Transverse colon (tissue), 4 donors: ENCODE measurements at regions not wholly inside any gene's neighbourhood (a gene's known extent, or its start where the extent isn't known, plus 50 kb on each side); places are given as distances from the start of the nearest gene placed in this dataset.

Experiments
- DNase-seq: peaks from one replicate; pipeline ENCODE4 v3.0.0-alpha.2; 2019
- H3K27ac ChIP-seq, 4 donors: fragments of 200-600 bp; sonication (generic); 2 replicates each; pipeline ENCODE4 v1.5.1; 2016 to 2018; ENCODE audit warnings: inconsistent platforms in 4 of 4
- H3K27me3 ChIP-seq: fragments of 200-600 bp; sonication (generic); 2 replicates; pipeline ENCODE4 v1.5.1; 2017; ENCODE audit warnings: inconsistent platforms
- H3K36me3 ChIP-seq, 4 donors: fragments of 200-600 bp; sonication (generic); 2 replicates each; pipeline ENCODE4 v1.5.1; 2017 to 2019; ENCODE audit warnings: inconsistent platforms in 4 of 4
- H3K4me1 ChIP-seq, 4 donors: fragments of 200-600 bp; sonication (generic); 2 replicates each; pipeline ENCODE4 v1.5.1; 2017 to 2020; ENCODE audit warnings: inconsistent platforms in 4 of 4
- H3K4me3 ChIP-seq, 4 donors: fragments of 200-600 bp; sonication (generic); 1 replicate in 1 of 4; 2 replicates in 3 of 4; pipeline versions ENCODE4 v1.5.1 to v1.6.1; 2017 to 2019; ENCODE audit warnings: inconsistent platforms in 4 of 4
- H3K9me3 ChIP-seq, 2 donors: fragments of 200-600 bp; sonication (generic); 2 replicates each; pipeline ENCODE4 v1.5.1; 2017 to 2019; ENCODE audit warnings: inconsistent platforms in 2 of 2
- CTCF ChIP-seq, 5 experiments: fragments of 200-600 bp in 3 of 5; fragments of 450-650 bp in 2 of 5; sonication (generic) in 3 of 5; IDR thresholded peaks; 1 replicate in 2 of 5; 2 replicates in 3 of 5; pipeline ENCODE4 v1.5.1; 2016 to 2017; ENCODE audit warnings: antibody characterized with exemption in 5 of 5, inconsistent platforms in 3 of 5, mild to moderate bottlenecking in 2 of 5, moderate library complexity in 1 of 5
- EP300 ChIP-seq: sonication (generic); formaldehyde crosslinking; IDR thresholded peaks from one replicate; pipeline ENCODE4 v1.6.1; 2017; ENCODE audit warnings: antibody characterized with exemption, low read depth
- POLR2A ChIP-seq: fragments of 450-650 bp; IDR thresholded peaks from one replicate; pipeline ENCODE4 v1.6.1; 2016; ENCODE audit warnings: antibody characterized with exemption, mild to moderate bottlenecking, moderate library complexity
- POLR2AphosphoS5 ChIP-seq, 3 donors: sonication (generic); formaldehyde crosslinking; IDR thresholded peaks; one replicate each; pipeline ENCODE4 v1.6.1; 2016; ENCODE audit warnings: antibody characterized with exemption in 3 of 3
- WGBS, 2 donors: methylation state at CpG; one replicate each; pipeline ENCODE4 v1.1.5; 2018; ENCODE audit warnings: low coverage in 1 of 2; 5-methylcytosine and 5-hydroxymethylcytosine counted together
- in situ Hi-C, 4 donors: fragments of 200-750 bp; cut with MboI; loops; one replicate each; pipeline versions ENCODE4 v1.15.0 to v1.15.1; 2017; ENCODE audit warnings: low sequenced_read_pairs in 3 of 4, low pct_ligation_motif_present in 1 of 4, low pct_unique_long_range_greater_than_20kb in 1 of 4
- intact Hi-C: fragments of 100-400 bp; cut with DNase I; formaldehyde crosslinking; loops from one replicate; pipeline ENCODE4 v1.15.1; 2023; ENCODE audit warnings: low total_unique reads

DNA sequence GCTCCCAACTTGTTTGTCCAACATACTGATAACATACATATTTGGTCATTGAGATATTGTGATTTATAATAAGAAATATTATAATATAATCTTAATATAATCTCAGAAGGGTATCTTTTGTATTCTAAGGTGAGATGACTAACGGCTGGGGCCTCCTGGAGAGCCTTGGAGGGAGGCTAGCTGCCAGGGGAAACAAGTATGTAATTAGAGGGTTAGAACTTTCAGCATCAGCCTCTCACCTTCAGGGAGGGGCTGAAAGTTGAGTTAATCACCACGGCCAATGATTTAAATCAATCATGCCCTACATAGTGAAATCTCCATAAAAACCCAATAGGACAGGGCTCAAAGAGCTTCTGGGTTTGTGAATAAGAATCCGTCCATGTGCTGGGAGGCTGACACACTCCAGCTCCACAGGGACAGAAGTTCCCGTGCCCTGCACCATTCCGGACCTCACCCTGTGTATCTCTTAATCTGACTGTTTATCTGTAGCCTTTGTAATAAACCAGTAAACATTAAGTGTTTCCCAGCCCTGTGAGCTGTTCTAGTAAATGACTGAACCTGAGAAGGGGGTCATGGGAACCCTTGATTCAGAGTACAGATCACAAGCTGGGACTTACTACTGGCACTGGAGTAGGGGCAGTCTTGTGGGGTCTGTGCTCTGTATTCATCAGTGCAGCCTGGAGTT is 86.3 kb upstream of the STEAP1B start:
- no peak overlapping the region for H3K27ac ChIP-seq
- DNase-seq: no peak
- no peak for TF ChIP-seq EP300
- no peak for TF ChIP-seq POLR2AphosphoS5 (IDR thresholded peaks at IDR 0.05)
- TF ChIP-seq POLR2A: no peak
- TF ChIP-seq CTCF (IDR thresholded peaks at IDR 0.05): no peak
- H3K9me3 ChIP-seq: no peaks in the 10 kb centered on the region
- H3K27me3 ChIP-seq: no peaks in the 10 kb centered on the region
- no peaks in the 10 kb centered on the region for H3K4me1 ChIP-seq
- no peaks in the 10 kb centered on the region for H3K36me3 ChIP-seq
- in situ Hi-C loops: no loop called here
- intact Hi-C loops: no loop called here
- WGBS, 2 donors: 79 to 85% methylated on average over 3 to 5 of the region's 5 CpGs
- H3K4me3 ChIP-seq: no peak overlapping the region

- H3K27ac ChIP-seq: no peak overlapping the region
- in situ Hi-C loops: no loop called here
These were observed 84.2 kb upstream of the STEAP1B start for GRCh38 chr7:22584179-22584578.

DNA sequence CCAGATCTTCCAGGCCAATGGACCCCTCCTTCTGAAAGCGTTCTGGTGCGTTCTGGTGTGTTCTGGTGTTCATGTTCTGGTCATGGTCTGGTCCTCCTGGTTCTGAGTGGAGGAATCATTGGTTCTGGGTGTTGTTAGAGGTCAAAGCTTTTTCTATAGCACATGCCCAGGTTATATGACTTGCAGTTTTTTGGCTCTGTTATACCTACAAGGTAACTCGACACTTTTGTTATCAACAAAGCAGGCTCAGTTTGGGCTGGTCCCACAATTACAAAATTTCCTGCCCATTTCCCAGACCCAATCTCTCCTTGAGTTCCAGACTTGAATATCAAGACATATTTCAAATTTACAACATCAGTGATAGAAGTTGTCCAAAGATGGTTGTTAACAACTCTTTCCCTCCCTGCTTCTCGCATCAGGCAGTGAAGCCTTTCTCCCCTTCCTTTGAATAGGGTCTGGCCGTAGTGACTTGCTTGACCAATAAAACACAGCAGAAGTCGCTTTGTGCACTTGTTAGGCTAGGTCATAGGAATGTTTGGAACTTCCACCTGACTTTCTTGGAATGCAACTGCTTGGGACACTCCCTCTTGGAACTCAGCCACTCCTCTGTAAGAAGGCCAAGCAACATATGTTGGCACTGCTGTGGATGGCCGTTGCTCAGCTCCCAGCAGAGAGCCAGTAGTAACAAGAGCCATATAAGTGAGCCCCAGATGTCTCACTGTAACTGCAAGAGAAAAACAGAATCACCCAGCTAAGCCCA is 83.1 kb upstream of the STEAP1B start:
- peaks cover 0 to 5% (median 0%) of the 10 kb centered on the region in 4 donors for H3K4me1 ChIP-seq
- peaks cover 3% of the 10 kb centered on the region for H3K27me3 ChIP-seq
- no peak overlapping the region for H3K4me3 ChIP-seq
- no peaks in the 10 kb centered on the region for H3K36me3 ChIP-seq
- WGBS, 2 donors: 54 to 57% methylated on average over 1 to 7 of the region's 7 CpGs
- in situ Hi-C loops: no loop called here
- H3K9me3 ChIP-seq: no peaks in the 10 kb centered on the region
- H3K27ac ChIP-seq: no peak overlapping the region
- no peak for TF ChIP-seq CTCF (IDR thresholded peaks at IDR 0.05)
- no peak for TF ChIP-seq POLR2AphosphoS5 (IDR thresholded peaks at IDR 0.05)
- intact Hi-C loops: no loop called here
- DNase-seq: no peak

More at GRCh38 chr7:22584179-22584578, 84.2 kb upstream of the STEAP1B start:
- intact Hi-C loops: no loop called here
- no peaks in the 10 kb centered on the region for H3K27me3 ChIP-seq
- H3K4me1 ChIP-seq: no peaks in the 10 kb centered on the region
- H3K4me3 ChIP-seq: no peak overlapping the region
- no peaks in the 10 kb centered on the region for H3K36me3 ChIP-seq
- H3K9me3 ChIP-seq: no peaks in the 10 kb centered on the region
- no peak for DNase-seq
- TF ChIP-seq POLR2A (no peak), POLR2AphosphoS5 (IDR thresholded peaks at IDR 0.05) (no peak), EP300 (no peak), CTCF (IDR thresholded peaks at IDR 0.05) (no peak)
- WGBS, 2 donors: 17 to 36% methylated on average over 1 of the region's 1 CpG

DNA sequence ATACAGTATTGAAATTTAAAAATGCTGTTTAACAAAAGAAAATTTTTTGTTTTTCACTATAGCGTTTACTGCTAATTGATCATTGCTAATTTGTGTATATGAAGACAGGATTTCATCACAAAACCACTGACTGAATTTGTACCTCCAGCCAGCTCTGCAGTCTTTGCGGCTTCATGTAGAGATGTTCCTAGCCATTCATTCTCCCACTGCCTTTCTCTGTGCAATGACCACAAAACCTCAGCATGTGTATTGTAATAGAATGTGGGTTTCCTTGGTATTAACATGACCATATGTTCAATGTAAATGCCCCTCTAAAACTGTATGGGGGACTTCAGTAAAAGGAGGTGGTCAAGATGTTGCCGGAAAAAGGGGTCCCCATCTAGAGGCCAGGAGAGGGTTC is 81.1 kb upstream of the STEAP1B start:
- Histone ChIP-seq H3K27ac (no peak overlapping the region), H3K27me3 (peaks cover 4% of the 10 kb centered on the region), H3K4me1 (peaks cover 0 to 17% (median 6%) of the 10 kb centered on the region in 4 donors), H3K4me3 (no peak overlapping the region), H3K36me3 (no peaks in the 10 kb centered on the region), H3K9me3 (no peaks in the 10 kb centered on the region)
- 85 to 89% methylated on average over 3 of the region's 3 CpGs for WGBS, 2 donors
- in situ Hi-C loops: no loop called here
- no peak for TF ChIP-seq POLR2AphosphoS5 (IDR thresholded peaks at IDR 0.05)
- no peak for TF ChIP-seq CTCF (IDR thresholded peaks at IDR 0.05)
- no peak for TF ChIP-seq POLR2A
- no peak for TF ChIP-seq EP300
- no peak for DNase-seq
- intact Hi-C loops: no loop called here
